Hippocampal formation (tissue), 2 donors: ENCODE measurements at regions not wholly inside any gene's neighbourhood (a gene's known extent, or its start where the extent isn't known, plus 50 kb on each side); places are given as distances from the start of the nearest gene placed in this dataset.
"Not testable (repeated sequence)": the region's sequence is repeated elsewhere in the genome, so short reads cannot be mapped to it uniquely, and the experiment has no call there.

Source experiments
- DNase-seq, 2 donors: peaks; one replicate each; lab custom pipeline; 2025; lab: John Stamatoyannopoulos, UW

DNA sequence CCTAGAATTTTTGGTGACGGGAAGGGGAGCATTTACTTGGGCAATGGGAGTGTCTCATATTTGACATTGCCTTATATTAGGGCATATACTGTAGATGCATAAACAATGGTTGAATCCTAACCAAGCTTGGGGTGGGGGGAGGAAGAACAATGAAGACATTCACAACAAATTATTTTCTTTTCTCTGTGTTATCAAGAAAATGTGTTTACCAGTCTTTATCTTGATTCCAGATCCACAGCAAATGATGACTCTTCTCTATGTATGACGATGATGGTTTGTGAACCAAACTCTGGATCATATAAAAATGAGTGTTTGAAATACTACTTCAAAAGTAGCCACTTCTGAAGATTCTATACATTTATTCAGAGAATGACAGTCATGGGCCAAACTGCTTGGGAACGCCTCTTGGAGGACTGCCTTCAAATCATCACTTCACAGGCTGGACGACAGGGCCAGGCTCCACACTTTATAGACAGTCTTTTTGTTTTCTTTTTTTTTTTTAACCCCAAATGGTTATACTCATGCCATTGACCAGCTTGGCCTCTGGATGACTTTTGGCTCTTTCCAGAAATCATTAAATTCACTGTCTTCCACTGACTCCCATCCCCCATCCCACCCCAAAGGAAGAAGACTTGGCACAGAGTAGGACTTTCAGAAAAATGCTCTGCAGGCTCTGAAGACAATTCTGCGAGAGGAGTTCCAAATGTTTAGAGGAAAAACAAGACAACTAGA is 123.8 kb upstream of the LIFR start:
- peak; percentile 25 to 66 for DNase-seq

DNA sequence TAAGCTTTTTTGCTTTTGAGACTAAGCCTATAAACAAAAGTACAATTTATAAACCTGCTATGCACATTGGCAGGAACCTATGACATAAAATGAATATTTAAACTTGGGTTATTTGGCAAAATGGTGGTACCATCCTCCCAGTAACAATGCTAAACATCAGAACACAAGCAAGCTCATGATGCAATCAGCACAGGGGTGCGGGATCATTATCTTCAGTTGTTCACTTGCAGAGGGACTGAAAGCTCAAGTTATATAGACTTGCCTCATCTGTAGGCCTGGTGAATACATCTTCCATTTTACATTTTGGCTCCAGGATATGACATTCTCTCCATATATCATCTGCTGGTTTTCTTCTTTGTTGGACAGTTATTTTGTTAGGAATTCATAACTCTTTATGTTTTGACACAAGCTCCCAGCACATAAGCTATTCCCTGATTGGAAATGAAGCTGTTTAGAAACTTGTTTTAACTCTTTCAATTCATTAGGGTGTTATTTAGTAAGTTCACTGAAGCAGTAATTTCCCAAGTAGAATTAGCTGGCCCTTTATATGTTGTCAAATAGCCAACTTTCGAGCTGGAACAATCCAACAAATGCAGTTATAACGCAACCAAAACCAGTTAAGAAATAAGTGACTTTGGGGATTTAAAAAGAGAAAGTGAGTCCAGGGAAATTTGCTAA is 124.7 kb upstream of the LIFR start:
- DNase-seq = no peak

DNA sequence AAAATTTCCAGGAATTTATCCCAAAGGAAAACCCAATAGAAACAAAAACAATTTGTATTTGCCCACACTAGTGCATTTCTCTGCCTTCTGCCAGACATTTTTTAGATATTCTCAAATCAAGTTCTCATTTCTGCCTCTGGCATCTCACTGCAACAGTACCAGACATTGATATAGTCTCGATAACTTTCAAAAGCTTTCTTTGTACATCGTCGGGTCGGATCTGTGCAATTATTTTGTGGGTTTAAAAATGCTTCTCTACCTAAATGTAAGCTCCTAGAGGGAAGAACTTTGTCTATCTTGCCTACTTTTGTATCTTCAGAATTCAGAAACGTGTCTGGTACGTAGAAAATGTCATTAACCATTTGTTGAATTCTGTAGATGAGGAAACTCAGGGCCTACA is 125.5 kb upstream of the LIFR start:
- no peak for DNase-seq

DNA sequence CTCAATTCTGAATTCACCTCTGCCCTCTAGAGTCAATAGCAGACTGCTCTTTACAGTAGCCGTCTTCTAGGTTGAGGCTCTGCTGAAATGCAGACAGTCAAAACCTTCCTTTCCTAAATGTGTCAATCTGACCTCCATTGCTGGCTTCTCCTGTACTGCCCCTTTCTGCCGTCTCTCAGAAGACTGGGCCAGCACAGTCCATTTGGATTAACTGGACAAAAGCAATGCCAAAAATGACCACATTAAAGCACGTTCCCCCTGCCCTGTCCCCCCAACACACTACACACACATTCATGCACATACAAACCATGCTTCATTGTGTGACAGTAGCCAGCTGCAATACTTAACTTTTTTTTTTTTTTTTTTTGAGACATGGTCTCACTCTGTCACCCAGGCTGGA is 130.2 kb upstream of the LIFR start:
- no peak for DNase-seq

DNA sequence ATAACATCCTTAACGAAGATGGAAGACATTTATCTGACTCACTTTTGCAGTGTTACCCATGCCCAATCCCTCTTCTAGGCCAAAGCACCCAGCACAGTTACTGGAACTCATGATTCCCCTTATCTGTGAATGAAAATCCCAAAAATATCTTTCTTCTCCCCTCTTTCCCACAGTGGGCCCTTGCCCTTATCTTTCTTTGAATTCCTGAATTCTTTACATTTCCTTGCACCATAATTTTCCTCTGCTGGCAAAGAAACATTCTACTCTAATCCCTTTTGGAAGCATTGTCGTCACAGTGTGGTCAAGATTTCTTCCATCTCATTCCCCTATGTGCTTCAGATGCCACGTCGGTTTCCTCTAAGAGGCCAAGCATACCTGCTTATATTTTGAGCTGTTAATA is 135.9 kb upstream of the LIFR start:
- DNase-seq = no peak

DNA sequence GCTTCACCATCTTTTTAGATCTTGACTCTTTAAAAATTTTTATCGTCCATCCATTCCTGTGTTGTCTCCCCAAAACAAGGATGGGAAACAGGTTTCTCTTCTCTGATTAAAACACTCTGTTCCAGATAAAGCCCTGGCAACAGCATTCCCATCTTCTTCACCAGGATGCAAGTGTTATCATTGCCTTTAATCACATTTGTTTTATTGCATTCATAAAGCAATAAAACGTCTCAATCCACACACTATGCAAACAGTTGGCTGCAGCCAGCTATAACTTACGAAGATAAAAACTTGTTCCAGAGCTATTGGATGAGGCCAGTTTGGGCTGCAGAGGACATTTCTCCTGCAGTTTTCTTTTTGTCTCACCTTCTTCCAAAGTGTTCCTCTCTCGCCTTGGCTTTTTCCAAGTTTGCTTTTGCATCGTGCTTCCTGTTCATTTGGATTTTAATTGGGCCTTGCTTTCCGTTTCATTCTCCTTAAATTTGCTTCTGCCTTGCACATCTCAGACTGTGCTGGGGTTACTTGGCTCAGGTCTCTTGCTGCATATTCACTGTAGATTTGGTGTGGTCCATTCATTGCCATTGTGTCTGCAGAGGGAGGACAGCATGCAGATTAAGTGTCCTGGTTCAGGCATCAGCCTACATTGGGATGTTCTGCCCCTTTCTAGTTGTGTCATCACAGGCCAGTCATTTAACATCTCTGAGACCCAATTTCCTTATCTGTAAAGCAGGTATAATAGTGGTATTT is 136.5 kb upstream of the LIFR start:
- no peak for DNase-seq

DNA sequence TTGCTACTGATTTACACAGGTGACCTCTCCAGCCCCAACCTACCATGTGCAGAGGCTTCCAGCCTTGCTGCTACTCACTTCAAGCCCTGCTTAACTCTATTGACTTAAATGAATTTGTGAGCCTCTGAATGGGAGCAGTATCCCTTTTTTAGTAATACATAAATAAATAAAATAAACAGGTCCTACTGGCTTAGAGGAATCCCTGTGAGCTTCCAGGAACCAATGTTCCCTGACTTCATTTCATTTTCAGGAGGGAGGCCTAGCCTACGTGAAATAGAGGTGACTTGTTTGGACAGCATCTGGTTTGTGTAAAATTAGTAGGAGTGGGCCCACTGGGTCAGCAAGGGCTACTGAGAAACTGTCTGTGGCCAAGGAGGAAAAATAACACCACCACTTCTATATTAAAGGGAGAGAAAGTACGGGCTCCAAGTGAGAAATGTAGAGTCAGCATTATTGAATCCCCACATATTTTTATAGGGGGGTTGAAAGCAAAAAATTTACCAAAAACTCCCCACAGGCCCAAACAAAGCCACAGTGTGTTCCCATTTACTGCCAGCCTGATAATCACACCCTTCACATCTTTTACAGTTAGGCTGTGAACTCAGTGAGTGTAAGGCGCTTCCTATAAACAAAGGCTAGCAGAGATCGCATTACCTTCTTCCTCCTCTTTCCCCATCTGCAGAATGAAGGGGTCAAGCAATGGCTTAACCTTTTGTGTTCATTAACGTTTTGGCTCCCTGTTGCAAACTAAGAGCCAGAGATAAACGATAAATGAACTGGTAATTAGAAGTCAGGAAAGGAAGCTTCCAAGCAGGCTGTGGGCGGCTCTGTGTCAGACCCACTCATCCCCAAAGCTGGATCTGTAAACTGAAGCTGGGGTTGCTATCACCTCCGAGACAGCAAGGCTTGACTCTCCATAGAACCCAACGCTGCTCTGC is 138.8 kb upstream of the LIFR start:
- DNase-seq = no peak

DNA sequence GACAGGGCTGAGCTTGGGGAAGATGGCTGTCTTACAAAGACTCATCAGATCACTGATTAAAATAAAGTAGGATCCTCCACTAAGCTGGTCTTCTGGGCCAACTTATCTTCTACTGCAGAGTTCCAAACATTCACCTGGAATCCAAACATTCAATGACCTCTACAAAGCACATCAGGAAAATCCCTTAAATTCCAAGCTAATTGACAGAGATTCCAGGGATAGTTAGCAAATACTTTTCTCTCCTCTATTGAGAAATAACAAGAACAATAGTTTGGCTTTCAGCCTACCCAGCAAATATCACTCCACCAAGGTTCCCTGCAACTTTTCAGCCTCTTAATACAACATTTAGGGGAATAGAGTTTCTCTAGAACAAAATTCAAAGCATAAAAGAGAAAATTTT is 140.6 kb upstream of the LIFR start:
- no peak for DNase-seq

DNA sequence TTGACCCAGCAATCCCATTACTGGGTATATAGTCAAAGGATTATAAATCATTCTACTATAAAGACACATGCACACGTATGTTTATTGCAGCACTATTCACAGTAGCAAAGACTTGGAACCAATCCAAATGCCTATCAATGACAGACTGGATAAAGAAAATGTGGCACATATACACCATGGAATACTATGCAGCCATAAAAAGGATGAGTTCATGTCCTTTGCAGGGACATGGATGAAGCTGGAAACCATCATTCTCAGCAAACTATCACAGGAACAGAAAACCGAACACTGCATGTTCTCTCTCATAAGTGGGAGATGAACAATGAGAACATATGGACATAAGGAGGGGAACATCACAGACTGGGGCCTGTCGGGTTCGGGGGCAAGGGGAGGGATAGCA is 140.3 kb upstream of the OSMR start:
- not testable (repeated sequence) for DNase-seq

DNA sequence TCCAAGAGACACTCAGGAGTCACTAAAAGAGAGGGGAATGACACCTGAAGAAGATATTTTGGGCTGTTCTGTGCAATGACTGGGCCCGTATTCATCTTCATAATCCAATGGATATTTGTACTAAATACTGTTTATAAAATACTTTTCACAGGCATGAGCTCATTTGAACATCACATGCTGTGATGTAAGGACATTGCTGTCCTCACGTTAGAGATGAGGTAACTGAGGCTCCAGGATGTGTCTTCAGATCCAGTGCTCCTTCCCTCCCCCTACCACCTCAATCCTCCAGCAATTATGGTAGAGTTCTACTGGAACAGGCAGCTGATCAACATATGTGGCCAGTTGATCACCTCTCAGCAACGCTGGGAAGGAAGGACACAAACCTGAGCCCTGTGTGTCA is 139.4 kb upstream of the OSMR start:
- DNase-seq = no peak

DNA sequence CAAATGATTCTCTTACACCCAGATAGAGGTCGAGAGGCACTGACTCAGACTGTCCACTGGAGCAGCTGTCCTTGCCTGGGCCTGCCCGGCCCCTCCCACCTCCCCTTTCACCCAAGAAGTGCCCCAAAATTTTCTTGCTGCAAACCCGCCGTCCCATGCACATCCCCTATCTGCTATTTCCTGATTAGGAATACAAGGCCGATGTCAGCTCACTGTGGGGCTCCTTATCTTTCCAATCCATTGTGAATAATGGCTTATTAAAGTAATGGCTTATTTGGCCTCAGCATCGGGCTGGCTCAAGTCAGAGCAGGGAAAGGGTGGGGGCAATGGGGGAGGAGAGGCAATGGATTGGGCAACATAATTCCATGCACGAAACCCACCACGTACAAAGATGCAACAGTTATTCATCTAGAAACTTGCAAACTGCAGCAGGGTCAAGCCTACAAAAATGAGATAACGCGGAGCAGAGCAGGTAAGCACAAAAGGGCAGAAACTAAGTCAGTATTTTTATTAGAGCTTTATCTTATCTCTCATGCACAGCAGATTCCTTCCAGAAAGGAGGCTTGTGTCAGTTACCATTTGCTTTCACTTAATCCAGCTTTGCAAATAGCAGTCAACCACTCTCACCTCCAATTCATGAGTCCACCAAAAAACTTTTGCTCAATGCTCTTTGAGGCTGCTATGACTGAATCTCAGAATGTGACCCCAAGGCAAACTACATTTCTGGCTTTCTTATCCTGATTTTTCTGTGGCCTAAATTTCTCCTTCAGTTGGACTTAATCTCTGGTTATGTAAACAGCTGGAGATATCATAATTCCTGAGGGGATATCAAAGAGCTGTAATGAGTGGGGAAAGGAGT is 138.2 kb upstream of the OSMR start:
- DNase-seq = no peak

DNA sequence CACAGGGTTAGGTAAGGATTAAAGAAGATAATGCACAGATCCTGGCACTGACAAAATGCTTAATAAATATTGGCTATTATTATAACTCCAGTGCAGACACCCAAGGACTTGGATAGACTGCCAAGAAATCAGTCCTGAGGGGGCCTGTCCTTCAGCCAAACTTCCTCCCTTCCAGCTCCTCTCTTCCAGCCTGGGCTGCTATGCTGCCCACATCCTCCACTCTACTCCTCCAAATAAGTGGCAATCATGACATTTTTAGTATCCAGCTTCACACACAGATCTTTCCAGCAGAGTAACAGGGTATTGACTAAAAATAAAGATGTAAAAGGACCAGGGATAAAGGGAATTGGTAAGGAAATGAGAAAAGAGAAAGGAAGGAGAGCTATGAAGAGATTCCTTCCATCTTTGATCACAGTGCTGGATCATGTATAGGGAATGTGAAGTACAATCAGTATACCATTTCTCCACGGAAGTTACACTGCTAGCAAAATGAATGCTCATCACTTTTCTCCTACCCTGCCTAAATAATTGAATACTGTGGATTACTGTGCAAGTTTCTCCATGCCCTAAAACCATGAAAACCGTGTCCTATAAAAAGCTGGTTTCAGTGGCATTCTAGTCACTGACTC is 136.0 kb upstream of the OSMR start:
- DNase-seq = no peak

DNA sequence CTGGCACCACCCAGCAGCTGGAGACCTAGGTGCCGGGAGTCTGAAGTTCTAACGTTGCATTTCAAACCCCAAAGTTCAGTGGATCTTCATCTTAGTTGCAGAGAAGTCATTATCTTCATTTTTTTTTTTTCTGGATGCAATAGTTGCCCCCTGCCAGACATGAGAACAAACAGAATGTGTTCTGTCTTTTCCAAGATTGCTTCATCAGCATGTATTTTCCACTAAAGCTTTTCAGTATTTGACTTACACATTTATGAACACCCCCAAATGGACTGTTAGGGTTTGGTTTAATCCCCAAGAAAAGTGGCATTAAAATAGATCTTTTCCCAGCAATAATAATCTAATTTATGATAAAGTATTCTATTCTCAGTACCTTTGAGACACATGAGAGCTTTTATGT is 135.2 kb upstream of the OSMR start:
- no peak for DNase-seq

DNA sequence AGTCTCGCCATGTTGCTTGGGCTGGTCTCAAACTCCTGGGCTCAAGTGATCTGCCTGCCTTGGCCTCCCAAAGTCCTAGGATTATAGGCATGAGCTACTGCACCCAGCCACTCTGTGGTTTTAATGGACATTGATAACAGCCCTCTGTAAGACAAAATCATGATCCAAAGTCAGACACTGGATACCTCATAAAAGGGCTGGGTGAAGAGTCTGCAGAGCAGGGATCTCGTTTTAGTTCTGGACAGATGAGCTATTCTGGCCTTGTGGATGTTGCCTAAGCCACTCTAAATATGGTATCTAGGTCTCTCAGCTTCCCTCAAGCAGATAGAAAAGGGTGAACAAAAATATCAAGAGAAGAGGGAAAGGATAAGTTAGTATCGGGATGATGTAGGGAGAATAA is 133.4 kb upstream of the OSMR start:
- DNase-seq = no peak

DNA sequence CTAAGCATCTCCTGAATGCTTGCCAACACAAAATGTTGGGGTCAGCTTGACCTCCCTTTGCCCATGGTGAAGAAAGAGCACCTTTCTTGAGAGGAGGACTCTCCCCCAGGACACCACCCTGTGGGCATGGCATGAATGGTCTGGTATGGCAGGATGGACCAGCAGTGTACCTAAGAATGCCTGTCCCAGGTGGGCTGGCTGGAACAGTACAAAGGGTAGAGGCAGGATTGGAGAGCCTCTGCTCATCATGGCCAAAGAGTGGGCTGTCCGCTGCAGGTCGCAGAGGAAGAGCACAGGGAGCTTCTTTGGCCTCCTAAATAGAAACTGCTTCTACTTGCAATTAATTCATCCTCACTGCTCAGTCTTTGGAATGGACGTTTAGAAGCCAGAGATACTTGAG is 131.6 kb upstream of the OSMR start:
- DNase-seq = no peak

DNA sequence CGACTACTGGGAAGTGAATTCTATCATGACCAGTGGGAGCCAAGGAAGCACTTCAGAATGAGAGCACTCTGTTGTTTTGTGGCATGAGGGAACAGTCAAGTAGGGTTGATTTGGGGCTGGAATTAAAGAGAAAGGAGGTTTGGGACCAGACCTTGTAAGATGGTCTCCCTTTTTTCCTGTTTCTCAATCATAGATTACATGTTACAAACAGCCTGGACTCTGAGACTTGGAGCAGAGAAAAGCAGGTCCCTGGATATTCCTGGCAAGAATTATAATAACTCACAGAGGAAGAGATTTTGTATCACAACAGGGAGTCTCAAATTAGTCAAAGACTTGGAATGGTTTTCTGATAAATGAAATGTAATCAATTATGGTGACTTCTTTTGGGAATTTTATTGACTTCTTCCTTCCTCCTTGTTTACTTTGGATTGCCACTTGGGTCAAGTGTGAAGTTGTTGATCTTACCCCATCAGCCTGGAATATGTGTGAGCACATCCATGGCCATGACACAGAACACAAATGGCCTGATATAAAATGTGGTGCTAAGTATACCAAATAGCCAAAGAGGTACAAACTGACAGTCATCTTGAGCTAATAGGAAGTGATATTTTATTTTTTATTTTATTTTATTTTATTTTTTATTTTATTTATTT is 131.0 kb upstream of the OSMR start:
- no peak for DNase-seq

DNA sequence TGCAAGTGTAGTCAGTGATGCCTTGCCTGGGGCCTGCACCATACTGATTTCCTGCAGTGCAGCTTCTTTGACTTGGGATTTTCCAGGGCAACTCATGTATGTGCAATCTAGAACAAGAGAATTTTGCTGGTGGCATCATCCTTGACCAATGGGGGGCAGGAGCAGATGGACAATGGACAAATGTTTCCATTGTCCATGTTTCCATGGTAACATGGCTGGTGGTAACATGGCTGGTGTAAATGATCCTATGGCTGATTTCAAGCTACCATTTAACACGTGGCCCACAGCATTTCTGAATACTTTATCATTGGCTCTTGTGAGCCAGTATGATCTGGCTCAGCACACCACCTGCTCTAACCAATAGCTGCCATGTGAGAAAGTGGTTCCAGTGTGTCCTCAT is 130.1 kb upstream of the OSMR start:
- peak; percentile 51 to 60 for DNase-seq

DNA sequence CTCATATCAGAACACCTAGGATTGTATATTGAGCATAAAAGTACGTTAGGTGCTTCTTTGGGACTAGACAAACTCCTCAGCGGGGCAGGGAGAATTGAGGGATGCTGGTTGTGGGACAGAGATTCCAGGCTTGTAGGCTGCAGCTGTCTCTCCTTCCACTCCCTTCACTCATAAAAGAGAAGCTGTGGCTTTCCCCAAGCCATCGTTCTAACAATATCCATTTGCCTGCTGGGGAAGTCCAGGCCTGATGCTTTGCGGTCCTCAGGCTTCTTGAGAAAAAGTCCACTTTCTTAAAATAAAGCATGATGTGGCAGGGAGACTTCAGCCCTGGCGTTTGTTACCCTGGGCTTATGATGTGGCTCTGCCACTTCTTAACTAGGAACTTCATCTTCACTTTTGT is 129.3 kb upstream of the OSMR start:
- no peak for DNase-seq

DNA sequence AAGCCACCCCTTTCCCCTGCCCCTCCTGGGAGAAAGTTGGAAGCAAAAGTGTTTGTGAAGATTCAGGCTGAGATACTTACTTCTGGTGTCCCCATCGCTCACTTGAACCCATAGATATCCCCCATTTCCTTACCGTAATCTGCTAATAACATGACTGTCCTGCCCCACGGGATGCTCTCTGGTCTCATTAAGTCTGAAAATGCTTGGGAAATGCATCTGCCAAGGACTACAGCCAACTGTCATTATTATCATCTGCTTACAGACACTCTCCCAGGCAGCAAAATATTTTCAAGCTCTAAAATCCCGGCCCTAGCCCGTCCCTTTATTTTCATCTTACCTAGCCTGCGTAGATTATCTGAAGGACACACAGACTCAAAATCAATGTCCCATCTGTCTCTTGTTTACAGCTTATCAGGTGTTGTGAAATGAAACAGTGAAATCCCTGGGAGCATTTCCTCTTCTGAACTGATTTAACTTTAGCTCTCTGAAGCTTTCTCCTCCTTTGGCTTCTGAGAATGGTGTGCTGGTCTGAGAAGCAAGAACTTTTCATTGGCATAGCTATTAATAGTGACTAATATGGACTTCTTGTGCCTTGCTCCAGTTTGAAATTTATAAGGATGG is 126.9 kb upstream of the OSMR start:
- DNase-seq = no peak

DNA sequence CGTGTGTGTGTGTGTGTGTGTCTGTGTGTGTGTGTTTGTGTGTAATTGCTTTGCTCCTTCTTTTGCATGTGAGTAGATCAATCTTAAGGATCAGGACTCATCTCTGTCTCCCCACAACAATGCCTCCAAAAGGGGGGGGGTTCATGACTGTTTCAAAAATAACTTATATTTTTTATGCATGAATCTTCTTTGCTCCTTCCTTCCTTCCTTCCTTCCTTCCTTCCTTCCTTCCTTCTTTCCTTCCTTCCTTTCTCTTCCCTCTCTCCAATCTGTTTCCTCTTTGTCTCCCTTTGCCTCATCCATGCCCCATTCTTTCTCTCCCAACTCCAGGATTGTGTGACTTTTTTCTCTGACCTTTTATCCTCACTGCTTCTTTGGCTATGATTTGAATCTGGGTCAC is 126.4 kb upstream of the OSMR start:
- DNase-seq = no peak
